ENCODE measurements at regions not wholly inside any gene's neighbourhood (a gene's known extent, or its start where the extent isn't known, plus 50 kb on each side); places are given as distances from the start of the nearest gene placed in this dataset.
"Not testable (repeated sequence)": the region's sequence is repeated elsewhere in the genome, so short reads cannot be mapped to it uniquely, and the experiment has no call there.

DNA sequence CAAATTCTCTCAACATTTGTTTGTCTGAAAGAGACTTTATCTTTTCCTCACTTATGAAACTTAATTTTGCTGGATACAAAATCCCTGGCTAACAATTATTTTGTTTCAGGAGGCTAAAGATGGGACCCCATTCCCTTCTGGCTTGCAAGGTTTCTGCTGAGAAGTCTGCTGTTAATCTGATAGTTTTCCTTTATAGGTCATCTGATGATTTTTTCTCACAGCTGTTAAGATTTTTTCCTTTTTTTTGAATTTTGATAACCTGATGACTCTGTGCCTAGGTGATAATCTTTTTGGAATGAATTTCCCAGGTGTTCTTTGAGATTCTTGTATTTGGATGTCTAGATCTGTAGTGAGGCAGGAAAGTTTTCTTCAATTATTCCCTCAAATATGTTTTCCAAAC lies 2661.4 kb downstream of the PCDH9 start:
- Mint-ChIP-seq H3K36me3 (ENCODE audit: insufficient read depth) (peaks cover 2% of the 10 kb centered on the region), H3K9me3 (ENCODE audit: low read depth) (peaks cover 36% of the 10 kb centered on the region), H3K27me3 (no peaks in the 10 kb centered on the region), H3K4me3 (ENCODE audit: low read depth) (no peak overlapping the region), H3K4me1 (ENCODE audit: low read depth) (no peaks in the 10 kb centered on the region), H3K27ac (no peak overlapping the region)
- no peak for DNase-seq (ENCODE audit: low spot score, unreplicated experiment)
- TF ChIP-seq, protein P1, sequence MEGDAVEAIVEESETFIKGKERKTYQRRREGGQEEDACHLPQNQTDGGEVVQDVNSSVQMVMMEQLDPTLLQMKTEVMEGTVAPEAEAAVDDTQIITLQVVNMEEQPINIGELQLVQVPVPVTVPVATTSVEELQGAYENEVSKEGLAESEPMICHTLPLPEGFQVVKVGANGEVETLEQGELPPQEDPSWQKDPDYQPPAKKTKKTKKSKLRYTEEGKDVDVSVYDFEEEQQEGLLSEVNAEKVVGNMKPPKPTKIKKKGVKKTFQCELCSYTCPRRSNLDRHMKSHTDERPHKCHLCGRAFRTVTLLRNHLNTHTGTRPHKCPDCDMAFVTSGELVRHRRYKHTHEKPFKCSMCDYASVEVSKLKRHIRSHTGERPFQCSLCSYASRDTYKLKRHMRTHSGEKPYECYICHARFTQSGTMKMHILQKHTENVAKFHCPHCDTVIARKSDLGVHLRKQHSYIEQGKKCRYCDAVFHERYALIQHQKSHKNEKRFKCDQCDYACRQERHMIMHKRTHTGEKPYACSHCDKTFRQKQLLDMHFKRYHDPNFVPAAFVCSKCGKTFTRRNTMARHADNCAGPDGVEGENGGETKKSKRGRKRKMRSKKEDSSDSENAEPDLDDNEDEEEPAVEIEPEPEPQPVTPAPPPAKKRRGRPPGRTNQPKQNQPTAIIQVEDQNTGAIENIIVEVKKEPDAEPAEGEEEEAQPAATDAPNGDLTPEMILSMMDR (IDR thresholded peaks at IDR 0.05; ENCODE audit: unreplicated experiment), result no peak

DNA sequence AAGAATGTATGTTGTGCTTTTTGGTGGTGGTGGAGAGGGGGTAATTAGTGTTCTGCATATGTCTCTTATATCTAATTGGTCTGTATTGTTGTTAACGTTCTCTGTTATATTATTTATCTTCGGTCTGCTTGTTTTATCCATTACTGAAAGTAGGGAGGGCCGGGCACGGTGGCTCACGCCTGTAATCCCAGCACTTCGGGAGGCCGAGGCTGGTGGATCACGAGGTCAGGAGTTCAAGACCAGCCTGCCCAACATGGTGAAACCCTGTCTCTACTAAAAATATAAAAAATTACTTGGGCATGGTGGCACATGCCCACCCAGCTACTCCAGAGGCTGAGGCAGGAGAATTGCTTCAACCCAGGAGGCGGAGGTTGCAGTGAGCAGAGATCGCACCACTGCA lies 2672.1 kb downstream of the PCDH9 start:
- DNase-seq (ENCODE audit: low spot score, unreplicated experiment); H3K4me1 Mint-ChIP-seq (ENCODE audit: low read depth); H3K4me3 Mint-ChIP-seq (ENCODE audit: low read depth); H3K27me3 Mint-ChIP-seq; H3K27ac Mint-ChIP-seq; H3K36me3 Mint-ChIP-seq (ENCODE audit: insufficient read depth); H3K9me3 Mint-ChIP-seq (ENCODE audit: low read depth): not testable (repeated sequence)

DNA sequence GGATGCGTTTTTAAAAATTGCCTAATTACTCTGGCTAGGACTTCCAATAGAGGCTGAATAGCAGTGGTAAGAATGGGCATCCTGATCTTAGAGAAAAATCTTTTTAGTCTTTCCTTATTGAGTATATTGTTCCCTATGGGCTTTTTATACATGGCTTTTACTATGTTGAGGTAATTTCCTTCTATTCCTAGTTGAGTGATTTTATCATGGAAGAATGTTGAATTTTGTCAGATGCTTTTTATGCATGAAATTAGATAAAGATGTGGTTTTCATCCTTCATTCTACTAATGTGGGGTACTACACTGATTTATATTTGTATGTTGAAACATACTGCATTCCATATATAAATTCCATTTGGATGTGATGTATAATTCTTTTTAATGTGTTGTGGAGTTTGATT lies 2673.8 kb downstream of the PCDH9 start:
- no peak for DNase-seq (ENCODE audit: low spot score, unreplicated experiment)
- no peaks in the 10 kb centered on the region for H3K36me3 Mint-ChIP-seq (ENCODE audit: insufficient read depth)
- no peak overlapping the region for H3K27ac Mint-ChIP-seq
- no peaks in the 10 kb centered on the region for H3K4me1 Mint-ChIP-seq (ENCODE audit: low read depth)
- H3K9me3 Mint-ChIP-seq (ENCODE audit: low read depth), result no peaks in the 10 kb centered on the region
- no peaks in the 10 kb centered on the region for H3K27me3 Mint-ChIP-seq
- H3K4me3 Mint-ChIP-seq (ENCODE audit: low read depth), result no peak overlapping the region
- TF ChIP-seq, protein P1 (IDR thresholded peaks at IDR 0.05; ENCODE audit: unreplicated experiment), result no peak

DNA sequence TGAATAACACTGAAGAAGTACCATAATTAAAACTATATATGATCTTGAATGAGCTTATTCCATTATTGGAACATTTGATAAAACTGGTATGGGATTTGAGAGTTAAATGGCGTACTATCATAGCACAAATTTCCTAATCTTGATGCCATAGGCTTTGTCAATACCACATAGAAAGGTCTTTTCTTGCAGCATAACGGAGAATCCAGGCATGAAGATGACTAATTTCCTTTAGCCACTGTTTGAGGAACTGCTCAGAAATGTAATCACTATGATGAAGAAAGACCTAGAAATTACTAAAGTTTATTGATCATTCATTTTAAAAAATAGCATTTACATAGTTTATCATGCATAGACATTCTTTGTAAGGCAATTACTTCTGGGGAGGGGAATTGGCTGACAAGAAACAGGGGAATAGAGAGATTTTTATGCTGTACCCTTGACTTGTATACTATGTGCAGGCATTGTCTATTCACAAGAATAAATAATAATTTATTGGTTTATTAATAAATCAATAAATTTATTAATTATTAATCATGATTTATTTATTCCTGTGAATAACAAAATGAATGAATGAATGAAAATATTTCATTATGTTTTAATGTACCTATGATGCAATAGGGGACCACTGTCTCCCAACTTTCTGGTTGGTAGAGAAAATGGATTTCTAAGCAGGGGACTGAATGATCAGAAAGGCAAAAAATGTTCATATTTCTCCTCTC lies 2676.6 kb downstream of the PCDH9 start:
- Mint-ChIP-seq H3K9me3 (ENCODE audit: low read depth) (peaks cover 4% of the 10 kb centered on the region), H3K27ac (no peak overlapping the region), H3K4me3 (ENCODE audit: low read depth) (no peak overlapping the region), H3K36me3 (ENCODE audit: insufficient read depth) (no peaks in the 10 kb centered on the region), H3K27me3 (no peaks in the 10 kb centered on the region), H3K4me1 (ENCODE audit: low read depth) (no peaks in the 10 kb centered on the region)
- no peak for DNase-seq (ENCODE audit: low spot score, unreplicated experiment)
- TF ChIP-seq, protein P1 (IDR thresholded peaks at IDR 0.05; ENCODE audit: unreplicated experiment), result no peak

DNA sequence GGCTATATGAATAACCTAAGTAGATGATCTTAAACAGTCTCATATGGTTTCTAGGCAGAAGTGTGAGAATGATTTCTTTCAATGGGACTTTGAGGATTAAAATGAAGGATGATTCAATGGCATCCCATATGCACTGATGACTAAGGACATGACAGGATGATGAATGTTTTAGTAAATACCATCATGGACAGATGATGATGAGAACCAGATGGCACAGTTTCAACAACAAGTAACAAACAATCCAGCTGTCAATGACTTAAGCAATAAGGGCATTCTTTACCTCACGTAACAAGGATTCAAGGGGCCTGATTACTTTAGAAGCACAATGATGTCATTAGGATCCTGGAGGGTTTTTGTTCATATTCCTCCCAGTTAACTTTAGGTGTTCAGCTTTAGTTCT lies 2678.4 kb downstream of the PCDH9 start:
- peaks cover 4% of the 10 kb centered on the region for H3K9me3 Mint-ChIP-seq (ENCODE audit: low read depth)
- H3K36me3 Mint-ChIP-seq (ENCODE audit: insufficient read depth), result no peaks in the 10 kb centered on the region
- H3K27ac Mint-ChIP-seq, result no peak overlapping the region
- H3K4me1 Mint-ChIP-seq (ENCODE audit: low read depth), result no peaks in the 10 kb centered on the region
- no peak for DNase-seq (ENCODE audit: low spot score, unreplicated experiment)
- H3K4me3 Mint-ChIP-seq (ENCODE audit: low read depth), result no peak overlapping the region
- TF ChIP-seq, protein P1 (IDR thresholded peaks at IDR 0.05; ENCODE audit: unreplicated experiment), result no peak
- no peaks in the 10 kb centered on the region for H3K27me3 Mint-ChIP-seq

DNA sequence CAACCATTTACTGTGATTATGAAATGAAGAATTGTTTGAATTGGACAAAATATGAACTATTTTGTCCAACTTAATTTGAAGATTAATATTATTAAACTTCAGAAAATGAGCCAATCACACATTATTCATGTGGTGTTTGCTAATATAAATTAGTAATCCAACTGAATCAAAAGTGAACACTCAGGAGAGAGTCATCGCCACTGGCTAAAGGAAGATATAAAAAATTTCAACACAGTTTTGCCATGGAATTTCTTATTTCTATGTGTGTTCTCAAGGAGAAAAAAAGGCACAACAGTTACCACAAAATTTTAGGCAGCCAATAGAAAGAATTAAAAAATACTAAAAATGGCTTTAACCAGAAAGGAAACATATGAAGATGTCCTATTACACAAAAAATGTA lies 2683.8 kb downstream of the PCDH9 start:
- TF ChIP-seq, protein P1 (IDR thresholded peaks at IDR 0.05; ENCODE audit: unreplicated experiment), result no peak
- Mint-ChIP-seq H3K4me1 (ENCODE audit: low read depth) (no peaks in the 10 kb centered on the region), H3K27me3 (no peaks in the 10 kb centered on the region), H3K4me3 (ENCODE audit: low read depth) (no peak overlapping the region), H3K36me3 (ENCODE audit: insufficient read depth) (no peaks in the 10 kb centered on the region), H3K9me3 (ENCODE audit: low read depth) (peaks cover 4% of the 10 kb centered on the region), H3K27ac (no peak overlapping the region)
- no peak for DNase-seq (ENCODE audit: low spot score, unreplicated experiment)
